ENCODE measurements at regions not wholly inside any gene's neighbourhood (a gene's known extent, or its start where the extent isn't known, plus 50 kb on each side); places are given as distances from the start of the nearest gene placed in this dataset.
"Not testable (repeated sequence)": the region's sequence is repeated elsewhere in the genome, so short reads cannot be mapped to it uniquely, and the experiment has no call there.

DNA sequence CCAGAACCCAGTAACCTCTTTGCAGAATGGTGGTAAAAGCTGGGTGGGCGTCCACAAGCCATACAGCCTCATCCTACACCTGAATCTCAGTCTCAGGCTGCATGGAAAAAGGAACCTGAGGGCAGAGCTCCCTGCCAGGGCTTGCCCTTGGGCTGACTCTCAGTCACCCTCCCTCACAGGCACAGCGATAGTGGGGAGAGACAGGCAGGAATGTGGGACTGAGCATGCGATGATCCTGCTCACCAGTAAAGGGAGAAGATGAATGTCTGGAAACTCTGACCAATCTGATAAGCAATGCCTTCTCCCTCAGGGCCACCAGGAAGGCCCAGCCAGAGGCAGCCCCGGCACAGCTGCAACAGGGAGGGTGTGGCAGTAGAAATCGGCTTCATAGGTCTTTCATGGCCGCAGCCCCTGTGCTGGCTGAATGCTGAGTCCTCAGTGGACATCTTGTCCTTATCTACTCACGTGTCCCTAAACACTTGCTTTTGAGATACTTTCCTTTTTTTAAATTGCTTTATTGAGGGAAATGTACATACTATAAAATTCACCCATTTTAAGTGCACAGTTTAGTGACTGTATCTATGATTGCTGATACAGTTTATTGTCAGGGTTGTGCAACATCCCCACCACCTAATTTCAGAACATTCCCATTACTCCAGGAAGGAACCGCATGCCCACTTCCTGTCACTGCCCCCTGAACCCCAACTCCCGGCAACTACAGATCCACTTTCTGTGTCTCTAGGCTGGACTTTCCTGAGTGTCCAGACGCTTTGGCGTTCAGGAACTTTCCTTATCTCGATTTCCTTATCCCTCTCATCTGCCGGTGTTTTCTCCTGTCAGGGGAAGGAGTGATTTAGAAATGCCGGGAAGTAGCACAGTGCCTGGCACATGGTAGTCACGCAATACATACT lies 258.1 kb downstream of the PCNX1 start:
- no peak for DNase-seq

DNA sequence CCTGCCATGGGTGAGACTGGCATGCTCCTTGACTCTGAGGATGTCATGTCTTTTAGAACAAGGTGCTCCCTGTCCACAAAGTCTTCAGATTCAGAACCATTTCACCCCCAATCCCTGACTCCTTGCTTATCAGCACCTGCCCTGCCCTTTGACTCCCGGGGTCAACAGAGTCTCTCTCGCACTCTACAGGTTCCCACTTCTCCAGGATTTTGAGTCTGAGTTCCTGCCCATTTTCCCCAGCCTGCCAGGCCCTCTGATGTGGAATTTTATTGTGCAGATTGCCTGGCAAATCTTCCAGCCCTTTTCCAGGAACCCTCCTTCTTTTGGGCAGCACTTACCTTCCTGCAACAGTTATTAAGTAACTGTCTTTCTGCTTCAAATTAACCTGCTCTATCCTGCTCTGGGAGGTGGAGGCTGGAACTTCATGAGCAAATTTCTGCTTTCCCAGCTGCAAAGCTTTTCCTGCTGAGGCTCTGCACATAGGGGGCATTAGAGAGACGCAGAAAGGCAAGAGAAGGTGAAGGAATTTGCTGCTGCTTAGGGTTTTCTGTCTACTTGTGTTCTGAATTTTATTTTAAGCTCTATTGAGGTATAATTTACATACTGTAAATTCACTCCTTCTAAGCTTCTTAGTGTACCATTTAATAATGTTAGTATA lies 259.1 kb downstream of the PCNX1 start:
- peak; percentile 9 for DNase-seq

DNA sequence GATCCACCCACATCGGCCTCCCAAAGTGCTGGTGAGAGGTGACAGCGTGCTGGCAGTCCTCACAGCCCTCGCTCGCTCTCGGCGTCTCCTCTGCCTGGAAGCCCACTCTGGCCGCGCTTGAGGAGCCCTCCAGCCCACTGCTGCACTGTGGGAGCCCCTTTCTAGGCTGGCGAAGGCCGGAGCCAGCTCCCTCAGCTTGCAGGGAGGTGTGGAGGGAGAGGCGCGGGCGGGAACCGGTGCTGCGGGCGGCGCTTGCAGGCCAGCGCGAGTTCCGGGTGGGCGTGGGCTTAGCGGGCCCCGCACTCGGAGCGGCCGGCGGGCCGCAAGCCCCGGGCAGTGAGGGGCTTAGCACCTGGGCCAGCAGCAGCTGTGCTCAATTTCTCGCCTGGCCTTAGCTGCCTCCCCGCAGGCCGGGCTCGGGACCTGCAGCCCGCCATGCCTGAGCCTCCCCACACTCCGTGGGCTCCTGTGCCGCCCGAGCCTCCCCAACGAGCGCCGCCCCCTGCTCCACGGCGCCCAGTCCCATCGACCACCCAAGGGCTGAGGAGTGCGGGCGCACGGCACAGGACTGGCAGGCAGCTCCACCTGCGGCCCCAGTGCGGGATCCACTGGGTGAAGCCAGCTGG lies 260.2 kb downstream of the PCNX1 start:
- DNase-seq, result not testable (repeated sequence)

DNA sequence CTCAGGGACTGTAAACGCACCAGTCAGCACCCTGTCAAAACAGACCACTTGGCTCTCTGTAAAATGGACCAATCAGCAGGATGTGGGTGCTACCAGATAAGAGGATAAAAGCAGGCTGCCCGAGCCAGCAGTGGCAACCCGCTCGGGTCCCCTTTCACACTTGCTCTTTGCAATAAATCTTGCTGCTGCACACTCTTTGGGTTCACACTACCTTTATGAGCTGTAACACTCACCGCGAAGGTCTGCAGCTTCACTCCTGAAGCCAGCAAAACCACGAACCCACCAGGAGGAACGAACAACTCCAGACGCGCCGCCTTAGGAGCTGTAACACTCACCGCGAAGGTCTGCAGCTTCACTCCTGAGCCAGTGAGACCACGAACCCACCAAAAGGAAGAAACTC lies 260.9 kb downstream of the PCNX1 start:
- not testable (repeated sequence) for DNase-seq

DNA sequence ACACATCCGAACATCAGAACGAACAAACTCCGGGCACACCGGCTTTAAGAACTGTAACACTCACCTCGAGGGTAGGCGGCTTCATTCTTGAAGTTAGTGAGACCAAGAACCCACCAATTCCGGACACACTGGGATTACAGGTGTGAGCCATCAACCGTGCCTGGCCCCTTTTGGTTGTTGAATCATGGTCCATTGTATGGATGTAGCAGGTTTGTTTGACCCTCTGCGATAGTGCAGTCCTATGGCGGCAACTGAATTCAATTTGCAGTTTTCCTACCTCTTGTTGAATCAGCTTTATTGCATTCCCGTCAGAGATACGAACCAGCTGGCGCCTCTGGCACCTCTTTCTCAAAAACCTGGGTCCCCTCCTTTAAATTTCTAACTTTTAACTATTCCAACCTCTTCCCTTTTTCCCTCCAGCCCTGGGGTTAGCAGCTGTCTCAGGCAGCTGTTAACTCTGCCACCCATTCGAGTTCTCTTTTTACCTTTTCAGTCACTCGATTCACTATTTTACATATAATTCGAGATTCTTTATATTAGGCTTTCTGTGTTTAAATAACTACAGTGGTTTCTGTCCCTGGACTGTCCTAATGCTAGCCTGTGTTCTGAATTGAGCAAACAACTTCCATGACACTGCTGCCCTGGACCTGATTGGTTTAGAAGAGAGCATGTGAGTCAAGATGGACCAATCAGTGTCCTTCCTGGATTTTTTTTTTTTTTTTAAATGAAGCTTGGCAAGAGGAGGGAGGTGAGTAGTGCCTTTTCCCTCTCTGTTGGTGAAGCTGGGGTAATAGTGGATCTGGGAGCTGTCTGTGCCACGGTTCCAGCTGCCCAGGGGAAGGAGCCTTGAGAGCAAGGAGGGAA lies 261.5 kb downstream of the PCNX1 start:
- no peak for DNase-seq

DNA sequence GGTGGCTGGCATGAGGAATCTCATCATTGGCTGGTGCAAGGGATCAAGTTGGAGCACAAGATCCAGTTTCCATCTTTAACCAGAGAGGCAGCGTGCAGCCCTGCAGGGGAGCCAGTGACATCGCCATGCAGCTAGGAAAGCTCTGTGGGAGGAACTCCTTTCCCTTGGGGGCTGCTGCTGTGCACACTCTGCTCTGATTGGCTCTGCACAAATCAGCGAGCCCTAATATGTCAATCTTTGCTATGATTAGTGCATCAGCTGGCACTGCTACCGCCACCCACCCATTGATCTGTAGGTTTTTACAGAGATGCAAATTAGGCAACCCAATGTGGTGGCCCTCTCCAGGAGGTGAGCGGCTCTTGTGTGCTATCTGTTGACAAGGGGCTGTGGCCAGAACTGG lies 262.6 kb downstream of the PCNX1 start:
- DNase-seq, result no peak

DNA sequence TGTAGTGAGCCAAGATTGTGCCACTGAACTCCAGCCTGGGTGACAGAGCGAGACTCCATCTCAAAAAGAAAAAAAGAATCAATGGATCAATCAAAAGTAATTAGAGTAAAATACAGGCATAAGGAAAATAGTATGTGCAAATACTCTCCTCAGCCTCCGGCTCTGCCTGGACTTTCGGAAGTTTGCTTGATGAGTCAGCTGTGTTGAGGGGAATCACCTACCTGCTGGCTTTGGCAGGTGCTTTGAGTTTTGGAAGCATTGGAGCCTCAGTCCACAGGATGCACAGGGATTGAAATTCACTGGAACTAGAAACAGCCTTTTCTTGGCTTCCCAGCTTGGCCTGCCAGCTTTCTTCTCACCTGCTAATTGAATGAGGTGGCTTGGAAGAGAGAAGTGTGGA lies 268.2 kb downstream of the PCNX1 start:
- no peak for DNase-seq

DNA sequence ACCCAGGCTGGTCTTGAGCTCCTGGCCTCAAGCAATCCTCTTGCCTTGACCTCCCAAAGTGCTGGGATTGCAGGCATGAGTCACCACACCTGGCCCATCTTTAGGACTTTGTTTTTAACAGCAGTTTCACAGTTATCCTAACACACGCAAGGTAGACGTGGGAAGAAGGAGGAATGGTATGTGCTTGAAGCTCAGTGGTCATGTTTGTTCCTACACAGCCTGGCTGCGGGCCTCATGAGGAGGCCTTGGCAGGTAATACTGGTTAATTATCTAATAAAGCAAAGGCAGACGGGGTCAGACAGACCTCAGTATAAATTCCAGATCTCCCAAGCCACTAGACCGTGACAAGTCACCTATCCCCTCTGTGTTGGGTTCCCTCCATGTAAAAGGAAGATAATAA lies 271.8 kb downstream of the PCNX1 start:
- no peak for DNase-seq

DNA sequence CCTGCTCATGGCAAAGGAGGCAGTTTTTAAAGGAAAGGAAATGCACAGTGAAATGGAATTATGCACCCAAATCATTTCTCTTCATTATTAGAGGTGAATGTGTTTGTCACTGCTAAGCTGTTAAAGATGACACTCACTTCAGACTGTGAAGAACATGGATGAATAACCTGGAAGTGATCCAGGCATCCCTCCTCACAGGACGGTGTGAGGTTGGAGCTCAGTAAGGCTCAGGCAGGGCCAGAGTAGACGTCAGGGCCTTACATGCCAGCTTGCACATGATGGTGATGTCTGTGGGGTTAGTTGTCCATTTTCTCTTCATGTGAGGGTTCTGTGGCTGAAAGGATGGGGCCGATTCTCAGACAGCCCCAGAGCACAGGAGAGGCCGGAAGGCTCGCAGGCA lies 273.1 kb downstream of the PCNX1 start:
- DNase-seq, result no peak

DNA sequence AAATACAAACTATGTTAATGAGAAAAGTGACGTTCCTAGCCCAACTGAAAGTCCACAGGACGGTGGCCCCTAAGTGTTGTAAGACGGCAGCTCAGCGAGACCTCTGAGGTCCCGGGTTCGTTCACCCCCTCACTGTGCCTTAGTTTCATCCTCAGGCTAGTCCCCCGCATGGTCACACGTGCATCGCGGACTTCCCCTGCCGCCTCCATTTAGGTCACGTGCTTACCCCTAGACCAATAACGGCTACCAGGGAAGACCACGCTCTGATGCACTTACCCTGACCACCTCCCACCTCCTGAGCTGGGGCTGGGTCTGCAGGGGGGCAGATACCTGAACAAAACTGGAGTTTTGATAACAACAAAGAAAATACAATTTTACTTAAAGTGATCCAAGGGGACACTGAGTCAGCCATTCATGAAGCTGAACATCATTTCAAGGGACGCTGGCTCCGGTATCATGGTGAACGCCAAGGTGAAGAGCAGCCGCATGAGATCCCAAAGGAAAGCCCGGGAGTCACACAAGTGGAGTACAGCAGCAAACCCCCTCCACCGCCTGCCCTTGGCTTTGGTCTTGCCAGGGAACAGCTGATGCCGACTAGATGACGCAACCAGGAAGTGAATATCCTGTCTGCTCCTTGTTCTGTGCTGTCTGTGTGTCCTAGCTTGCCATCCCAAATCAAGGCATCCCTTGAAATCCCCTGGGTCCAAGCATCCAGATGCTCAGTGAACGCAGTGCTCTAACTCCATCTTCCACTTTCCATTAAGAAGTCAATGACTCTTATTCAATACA lies 274.1 kb downstream of the PCNX1 start:
- DNase-seq, result no peak

DNA sequence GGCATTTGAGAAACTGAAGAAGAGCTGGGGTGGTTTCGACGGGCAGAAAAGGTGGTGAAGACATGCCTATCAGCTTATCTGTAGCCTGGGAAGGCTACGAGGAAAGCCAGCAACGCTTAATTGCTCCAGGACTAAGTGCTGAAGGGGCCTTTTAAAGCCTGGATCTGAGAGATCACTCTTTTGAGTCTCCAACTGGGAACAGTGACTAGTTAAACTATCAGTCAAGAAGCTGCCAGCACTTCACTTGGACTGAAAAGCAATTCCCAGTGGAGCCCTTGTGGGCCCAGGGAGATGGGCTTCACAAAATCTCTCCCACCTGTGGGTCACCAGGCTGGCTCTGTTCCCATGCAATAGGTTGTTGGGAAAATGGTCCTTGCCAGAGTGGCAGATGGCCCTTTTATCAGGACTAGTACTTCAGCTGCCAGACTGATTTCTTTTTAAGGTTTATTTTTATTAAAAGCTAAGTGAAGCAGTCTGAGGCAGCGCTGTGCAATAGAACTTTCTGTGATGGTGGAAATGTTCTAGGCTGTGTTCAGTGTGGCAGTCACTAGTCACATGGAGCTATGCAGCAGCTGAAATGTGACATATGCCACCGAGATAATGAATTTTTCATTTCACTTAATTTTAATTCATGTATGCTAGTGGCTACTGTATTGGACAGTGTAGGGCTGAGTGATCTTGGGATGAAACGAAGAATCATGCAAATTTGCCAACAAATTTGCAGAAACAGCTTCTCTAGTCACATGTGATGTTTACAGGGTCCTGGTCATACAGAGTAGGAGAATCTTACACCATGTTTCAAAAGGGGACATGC lies 276.8 kb downstream of the PCNX1 start:
- peak; percentile 90 for DNase-seq

DNA sequence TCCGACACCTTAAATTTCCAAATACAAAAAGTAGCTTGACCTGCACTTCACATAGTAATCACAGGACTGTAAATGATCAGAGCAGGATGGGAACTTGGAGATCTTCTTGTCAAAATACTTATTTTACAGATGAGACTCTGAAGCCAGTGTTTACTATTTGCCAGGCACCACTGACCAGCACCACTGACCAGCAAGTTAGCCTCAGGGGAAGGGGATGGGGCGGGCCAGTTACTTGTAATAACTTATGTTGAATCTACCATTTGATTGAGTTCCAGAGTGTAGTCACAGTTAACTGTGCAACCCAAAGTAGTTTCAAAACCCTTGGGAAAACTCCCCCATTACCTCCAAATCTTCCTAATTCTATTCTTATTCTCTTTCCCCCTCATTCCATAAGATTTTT lies 278.4 kb downstream of the PCNX1 start:
- DNase-seq, result no peak

DNA sequence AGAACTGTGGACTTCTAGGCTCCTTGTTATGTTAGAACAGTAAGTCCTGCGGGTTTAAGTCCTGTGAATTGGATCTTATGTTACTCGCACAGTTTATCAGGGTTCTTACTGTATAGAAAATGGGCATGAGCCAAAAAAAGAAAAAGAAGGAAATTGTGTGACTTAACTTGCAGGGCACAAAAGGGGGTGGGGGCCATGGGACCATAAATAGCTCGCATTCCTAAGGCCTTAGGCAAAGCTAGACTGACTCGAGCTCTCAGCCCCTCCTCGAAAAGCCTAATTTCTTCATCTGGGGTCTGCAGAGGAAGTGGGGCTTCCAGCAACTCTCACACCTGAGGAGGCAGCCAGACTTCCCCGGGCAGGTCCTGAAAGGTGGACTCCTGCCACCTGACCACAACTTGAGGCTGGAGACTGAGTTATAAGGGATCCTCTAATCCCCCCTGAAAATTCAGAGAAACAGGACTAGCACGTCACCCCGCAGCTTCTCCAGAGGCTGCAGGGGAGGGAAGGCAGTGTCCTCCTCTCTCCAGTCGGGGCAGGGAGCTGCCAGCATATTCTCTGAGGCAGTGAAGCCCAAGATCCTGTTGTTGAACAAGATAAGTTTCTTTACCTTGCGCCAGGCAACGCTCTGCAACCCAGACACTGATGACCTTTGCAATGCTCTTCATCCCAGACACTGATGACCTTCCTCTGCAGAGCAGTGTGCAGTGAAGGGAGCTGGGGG lies 280.5 kb downstream of the PCNX1 start:
- no peak for DNase-seq

DNA sequence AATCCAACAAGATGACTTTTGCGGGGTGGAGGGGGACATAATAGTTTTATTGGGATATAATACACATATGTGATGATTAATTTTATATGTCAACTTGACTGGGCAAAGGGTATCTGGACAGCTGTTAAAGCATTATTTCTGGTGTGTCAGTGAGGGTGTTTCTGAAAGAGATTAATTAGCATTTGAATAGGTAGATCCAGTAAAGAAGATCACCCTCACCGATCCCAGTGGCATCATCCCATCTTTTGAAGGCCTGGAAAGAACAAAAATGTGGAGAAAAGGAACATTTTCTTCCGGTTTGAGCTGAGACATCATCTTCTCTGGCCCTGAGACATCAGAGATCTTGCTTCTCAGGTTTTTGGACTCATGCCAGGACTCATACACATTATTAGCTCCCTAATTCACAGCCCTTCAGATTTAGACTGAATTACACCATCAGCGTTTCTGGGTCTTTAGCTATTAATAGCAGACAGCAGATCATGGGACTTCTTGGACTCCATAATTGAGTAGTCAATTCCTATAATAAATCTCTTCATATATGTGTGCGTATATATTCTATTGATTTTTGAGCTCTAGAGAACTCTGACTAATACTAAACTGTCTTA lies 283.6 kb downstream of the PCNX1 start:
- DNase-seq, result peak; percentile 78

DNA sequence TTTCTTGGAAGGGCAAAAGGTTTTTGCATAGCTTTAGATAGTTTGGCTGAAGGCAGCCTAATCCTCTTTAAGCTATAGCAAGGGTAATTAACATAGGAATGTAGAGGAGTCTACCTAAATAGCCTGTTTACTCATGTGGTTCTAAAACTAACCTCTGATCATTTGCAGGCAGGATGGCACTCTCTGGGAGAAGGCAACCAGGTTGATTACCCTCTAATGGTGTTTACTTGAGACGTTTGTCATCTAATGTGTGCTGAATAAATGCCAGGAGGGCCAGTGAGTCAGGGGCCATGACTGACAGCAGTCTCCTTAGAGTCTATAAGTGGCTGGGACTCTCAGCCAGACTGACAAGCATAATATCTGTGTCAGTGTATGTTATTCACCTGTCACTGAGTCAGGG lies 286.4 kb downstream of the PCNX1 start:
- peak; percentile 27 for DNase-seq

DNA sequence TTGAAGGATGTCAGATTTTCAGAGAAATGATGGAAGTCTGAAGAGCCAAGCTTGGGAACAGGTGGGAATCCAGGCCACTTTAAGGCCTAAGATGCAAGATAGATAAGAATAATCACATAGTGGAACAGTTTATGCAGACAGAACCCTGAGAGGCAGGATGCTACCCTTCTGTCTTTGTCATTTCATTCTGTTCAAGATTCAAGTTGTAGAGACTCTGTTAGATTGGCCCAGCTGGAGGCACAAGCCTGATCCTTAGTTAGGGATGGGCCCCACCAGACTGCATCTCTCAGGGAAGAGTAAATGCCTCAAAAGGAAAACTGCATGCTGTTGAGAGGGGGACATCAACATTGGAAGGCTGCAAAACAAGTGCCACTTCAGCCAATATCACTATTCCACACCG lies 287.0 kb downstream of the PCNX1 start:
- no peak for DNase-seq

DNA sequence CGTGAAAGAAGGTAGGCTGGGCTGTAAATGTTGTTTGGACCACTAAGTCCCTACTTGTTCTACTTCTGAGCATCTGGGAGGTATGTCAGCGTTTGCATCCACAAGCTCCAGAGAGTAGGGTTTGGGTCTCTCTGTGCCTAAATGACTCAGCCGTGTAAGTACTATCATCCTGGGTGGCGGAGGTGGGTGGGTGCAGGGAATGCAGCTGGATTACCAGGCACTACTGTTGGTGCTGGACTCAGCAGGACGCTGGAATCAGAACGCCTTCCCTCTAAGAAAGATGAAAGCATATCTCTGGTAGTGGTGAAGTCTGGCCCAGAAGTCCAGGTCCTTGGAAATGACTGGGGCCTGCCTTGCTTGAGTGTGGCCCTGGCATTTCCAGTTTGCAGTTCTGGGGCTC lies 289.7 kb downstream of the PCNX1 start:
- no peak for DNase-seq

DNA sequence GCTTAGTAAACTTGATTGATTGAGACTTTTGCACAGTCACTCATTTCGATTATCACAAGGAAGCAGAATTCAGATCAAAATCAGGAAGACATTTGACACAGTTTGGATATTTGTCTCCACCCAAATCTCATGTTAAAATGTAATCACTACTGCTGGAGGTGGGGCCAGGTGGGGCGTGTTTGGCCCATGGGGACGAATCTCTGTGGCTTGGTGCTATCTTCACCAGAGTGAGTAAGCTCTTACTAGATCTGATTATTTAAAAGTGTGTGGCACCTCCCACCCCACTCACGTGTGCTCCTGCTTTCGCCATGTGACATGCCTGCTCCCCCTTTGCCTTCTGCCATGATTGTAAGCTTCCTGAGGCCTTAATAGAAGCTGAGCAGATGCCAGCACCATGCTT lies 291.4 kb downstream of the PCNX1 start:
- no peak for DNase-seq

DNA sequence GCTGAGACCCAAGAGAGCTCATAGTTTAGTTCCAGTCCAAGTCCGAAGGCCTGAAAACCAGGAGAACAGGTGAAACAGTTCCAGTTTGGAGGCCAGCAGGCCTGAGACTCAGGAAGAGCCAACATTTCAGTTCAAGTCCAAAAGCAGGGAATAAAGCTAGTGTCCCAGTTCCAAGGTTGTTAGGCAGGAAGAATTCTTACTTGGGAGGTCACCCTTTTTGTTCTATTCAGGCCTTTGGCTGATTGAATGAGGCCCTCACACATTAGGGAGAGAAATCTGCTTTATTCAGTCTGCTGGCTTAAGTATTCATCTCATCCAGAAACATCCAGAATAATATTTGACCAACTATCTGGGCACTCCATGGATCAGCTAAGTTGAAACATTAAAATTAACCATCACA lies 294.6 kb downstream of the PCNX1 start:
- DNase-seq, result no peak

DNA sequence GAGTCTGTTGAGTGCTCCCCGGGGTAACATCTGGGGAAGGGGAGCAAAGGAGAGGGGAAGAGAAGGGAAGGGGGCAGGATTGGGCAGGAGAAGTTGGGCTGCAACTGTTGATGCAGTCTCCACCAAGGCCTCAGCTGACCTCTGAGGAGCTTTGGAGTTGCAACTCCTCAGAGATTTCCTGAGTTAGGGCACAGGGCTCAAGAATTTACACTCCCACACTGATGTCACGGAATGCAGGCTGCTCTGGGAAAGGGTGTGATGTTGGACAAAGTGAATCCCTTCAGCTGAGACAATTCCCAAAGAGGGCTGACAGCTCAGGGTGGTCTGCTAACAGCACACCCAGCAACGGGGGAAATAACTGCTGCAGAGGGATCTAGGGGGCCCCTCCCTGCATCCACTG lies 295.6 kb downstream of the PCNX1 start:
- no peak for DNase-seq

Measured in DMS79 treated with DMSO at 0.1 percent for 48 hours (cell line).